ENCODE measurements at regions not wholly inside any gene's neighbourhood (a gene's known extent, or its start where the extent isn't known, plus 50 kb on each side); places are given as distances from the start of the nearest gene placed in this dataset.

- DNase-seq: no peak
Measured at GRCh38 chr9:105148328-105149006, 96.0 kb upstream of the SLC44A1 start.

GRCh38 chr9:105150991-105151685 is 93.3 kb upstream of the SLC44A1 start:
- no peak for DNase-seq

GRCh38 chr9:105151686-105151995 is 92.8 kb upstream of the SLC44A1 start:
- no peak for DNase-seq

- DNase-seq: no peak
Measured at GRCh38 chr9:105154723-105155191, 89.7 kb upstream of the SLC44A1 start.

- DNase-seq: peak; percentile 26
Measured at GRCh38 chr9:105157171-105157583, 87.3 kb upstream of the SLC44A1 start.

GRCh38 chr9:105158020-105158419 is 86.4 kb upstream of the SLC44A1 start:
- no peak for DNase-seq

- no peak for DNase-seq
Measured at GRCh38 chr9:105158898-105159297, 85.6 kb upstream of the SLC44A1 start.

- DNase-seq: no peak
Measured at GRCh38 chr9:105168870-105169319, 75.6 kb upstream of the SLC44A1 start.

GRCh38 chr9:105171076-105171475 is 73.4 kb upstream of the SLC44A1 start:
- no peak for DNase-seq

GRCh38 chr9:105171589-105171988 is 72.9 kb upstream of the SLC44A1 start:
- no peak for DNase-seq

- no peak for DNase-seq
Measured at GRCh38 chr9:105172436-105172835, 72.0 kb upstream of the SLC44A1 start.

GRCh38 chr9:105173306-105173705 is 71.1 kb upstream of the SLC44A1 start:
- no peak for DNase-seq

GRCh38 chr9:105173826-105174225 is 70.6 kb upstream of the SLC44A1 start:
- DNase-seq: no peak

- DNase-seq: no peak
Measured at GRCh38 chr9:105176194-105176593, 68.3 kb upstream of the SLC44A1 start.

- no peak for DNase-seq
Measured at GRCh38 chr9:105178076-105178475, 66.4 kb upstream of the SLC44A1 start.

- DNase-seq: peak; percentile 32
Measured at GRCh38 chr9:105187781-105188180, 56.7 kb upstream of the SLC44A1 start.

GRCh38 chr9:105188746-105189145 is 55.7 kb upstream of the SLC44A1 start:
- no peak for DNase-seq

- no peak for DNase-seq
Measured at GRCh38 chr9:105191508-105192121, 52.8 kb upstream of the SLC44A1 start.

GRCh38 chr9:105193560-105193959 is 50.9 kb upstream of the SLC44A1 start:
- DNase-seq: no peak

- DNase-seq: no peak
Measured at GRCh38 chr9:105194234-105194633, 50.2 kb upstream of the SLC44A1 start.

All from amniotic stem cell (primary cell).